H1 (cell line): ENCODE measurements at regions not wholly inside any gene's neighbourhood (a gene's known extent, or its start where the extent isn't known, plus 50 kb on each side); places are given as distances from the start of the nearest gene placed in this dataset.

Experiments
- CTCF ChIA-PET: fragments of 300-600 bp; sonication (Branson Sonifier 250); formaldehyde crosslinking; loops from one replicate; lab custom pipeline; 2021; ENCODE audit not compliant: partially characterized antibody; lab: Charles Lee
- POLR2A ChIA-PET: fragments of 300-600 bp; sonication (Branson Sonifier 250); formaldehyde crosslinking; loops from one replicate; lab custom pipeline; 2021; ENCODE audit warnings: inconsistent platforms; ENCODE audit not compliant: partially characterized antibody; lab: Charles Lee
- DNase-seq, 2 experiments: peaks; one replicate each; pipeline versions ENCODE4 v3.0.0 to v3.0.0-alpha.2; 2010 to 2022; ENCODE audit warnings: low spot score in 2 of 2, low read depth in 1 of 2, mixed read lengths in 1 of 2
- FAIRE-seq: peaks from 2 replicates; lab custom pipeline; 2011; peaks lifted over from hg19 to GRCh38; lab: Jason Lieb, UNC
- H2AFZ ChIP-seq: 2 replicates; pipeline ENCODE4 v1.8.1; 2012; ENCODE audit warnings: low read length, inconsistent platforms
- H2AK5ac ChIP-seq: 2 replicates; pipeline ENCODE4 v1.6.1; 2013; ENCODE audit warnings: low read depth, low read length
- H2BK120ac ChIP-seq: replicated peaks from 2 replicates; pipeline ENCODE3; 2013; ENCODE audit warnings: low read depth, low read length, inconsistent platforms
- H2BK12ac ChIP-seq: 2 replicates; pipeline ENCODE4 v1.6.1; 2013; ENCODE audit warnings: low read depth, low read length
- H2BK15ac ChIP-seq: 2 replicates; pipeline ENCODE4 v1.6.1; 2013; ENCODE audit warnings: low read length
- H2BK20ac ChIP-seq: 2 replicates; pipeline ENCODE4 v1.6.1; 2013; ENCODE audit warnings: low read length
- H2BK5ac ChIP-seq: 2 replicates; pipeline ENCODE4 v1.6.1; 2013; ENCODE audit warnings: low read depth, low read length
- H3K14ac ChIP-seq: 2 replicates; pipeline ENCODE4 v1.6.1; 2013; ENCODE audit warnings: inconsistent platforms; ENCODE audit not compliant: insufficient read length
- H3K18ac ChIP-seq: 2 replicates; pipeline ENCODE4 v1.6.1; 2013; ENCODE audit warnings: low read length; ENCODE audit errors: extremely low read depth
- H3K23ac ChIP-seq: 2 replicates; pipeline ENCODE4 v1.6.1; 2013; ENCODE audit warnings: inconsistent platforms; ENCODE audit not compliant: insufficient read length
- H3K23me2 ChIP-seq: 2 replicates; pipeline ENCODE4 v1.6.1; 2013; ENCODE audit warnings: low read depth, low read length
- H3K27ac ChIP-seq: 2 replicates; pipeline ENCODE4 v1.6.1; 2011; ENCODE audit warnings: low read depth, low read length, inconsistent platforms
- H3K27me3 ChIP-seq, 4 experiments: replicated peaks in 1 of 4; 1 replicate in 1 of 4; 2 replicates in 3 of 4; pipeline versions ENCODE4 v1.6.1 to v1.8.1; 2011 to 2013; ENCODE audit warnings: low read length in 3 of 4, mild to moderate bottlenecking in 3 of 4, inconsistent platforms in 2 of 4, mixed read lengths in 2 of 4, moderate library complexity in 1 of 4; ENCODE audit not compliant: control insufficient read depth in 3 of 4, insufficient read depth in 3 of 4; ENCODE audit errors: extremely low read depth in 1 of 4
- H3K36me3 ChIP-seq, 4 experiments: 2 replicates each; pipeline versions ENCODE4 v1.6.1 to v1.8.1; 2011 to 2013; ENCODE audit warnings: mild to moderate bottlenecking in 4 of 4, low read length in 3 of 4, moderate library complexity in 2 of 4, control low read depth in 1 of 4, inconsistent platforms in 1 of 4; ENCODE audit not compliant: insufficient read depth in 4 of 4, control insufficient read depth in 2 of 4
- H3K4ac ChIP-seq: replicated peaks from 2 replicates; pipeline ENCODE3; 2013; ENCODE audit warnings: low read length, low read depth, mixed read lengths, inconsistent platforms; ENCODE audit not compliant: insufficient read length
- H3K4me1 ChIP-seq, 4 experiments: replicated peaks in 1 of 4; 1 replicate in 1 of 4; 2 replicates in 3 of 4; pipeline versions ENCODE4 v1.6.1 to v1.8.1; 2011 to 2013; ENCODE audit warnings: low read length in 3 of 4, inconsistent platforms in 2 of 4, mixed read lengths in 1 of 4; ENCODE audit not compliant: insufficient read depth in 4 of 4, control insufficient read depth in 3 of 4
- H3K4me2 ChIP-seq, 2 experiments: 2 replicates each; pipeline versions ENCODE4 v1.6.1 to v1.8.1; 2011 to 2013; ENCODE audit warnings: low read depth in 2 of 2, low read length in 2 of 2, control low read depth in 1 of 2, inconsistent platforms in 1 of 2, mild to moderate bottlenecking in 1 of 2; ENCODE audit not compliant: insufficient read depth in 1 of 2
- H3K4me3 ChIP-seq, 4 experiments: fragments of 200-600, 300-600 bp in 1 of 4; sonication (generic), shearing (Covaris generic), sonication (Bioruptor Twin) in 1 of 4; 2 replicates each; pipeline versions ENCODE4 v1.5.1 to v1.8.1; 2011 to 2016; ENCODE audit warnings: low read length in 4 of 4, low read depth in 3 of 4, control low read depth in 2 of 4, inconsistent platforms in 2 of 4, mild to moderate bottlenecking in 2 of 4, mixed read lengths in 1 of 4, moderate library complexity in 1 of 4; ENCODE audit not compliant: insufficient read depth in 2 of 4; ENCODE audit errors: extremely low read depth in 1 of 4
- H3K56ac ChIP-seq: replicated peaks from 2 replicates; pipeline ENCODE3; 2013; ENCODE audit warnings: low read depth, mild to moderate bottlenecking, mixed read lengths, low read length, inconsistent platforms; ENCODE audit not compliant: insufficient read length
- H3K79me1 ChIP-seq: 2 replicates; pipeline ENCODE4 v1.6.1; 2013; ENCODE audit warnings: low read depth, low read length, control low read depth
- H3K79me2 ChIP-seq, 2 experiments: 2 replicates each; pipeline versions ENCODE4 v1.6.1 to v1.8.1; 2012 to 2013; ENCODE audit warnings: low read length in 2 of 2, mild to moderate bottlenecking in 2 of 2, inconsistent platforms in 1 of 2; ENCODE audit not compliant: insufficient read depth in 2 of 2, control insufficient read depth in 1 of 2
- H3K9ac ChIP-seq, 4 experiments: replicated peaks in 1 of 4; 1 replicate in 1 of 4; 2 replicates in 3 of 4; pipeline versions ENCODE4 v1.6.1 to v1.8.1; 2011 to 2013; ENCODE audit warnings: low read depth in 3 of 4, low read length in 3 of 4, control low read depth in 2 of 4, mild to moderate bottlenecking in 2 of 4, moderate library complexity in 2 of 4, inconsistent platforms in 1 of 4; ENCODE audit errors: extremely low read depth in 1 of 4
- H3K9me3 ChIP-seq, 2 experiments: 2 replicates each; pipeline versions ENCODE4 v1.6.1 to v1.8.1; 2012 to 2013; ENCODE audit warnings: mild to moderate bottlenecking in 2 of 2, moderate library complexity in 2 of 2, control low read depth in 1 of 2, inconsistent platforms in 1 of 2, low read depth in 1 of 2, low read length in 1 of 2, mixed read lengths in 1 of 2; ENCODE audit not compliant: insufficient read depth in 2 of 2
- H4K20me1 ChIP-seq, 2 experiments: replicated peaks in 1 of 2; 2 replicates each; pipeline versions ENCODE3 to v1.8.1; 2011 to 2013; ENCODE audit warnings: inconsistent platforms in 2 of 2, low read length in 2 of 2, mild to moderate bottlenecking in 1 of 2; ENCODE audit not compliant: insufficient read depth in 2 of 2, control insufficient read depth in 1 of 2
- H4K5ac ChIP-seq: 2 replicates; pipeline ENCODE4 v1.6.1; 2013; ENCODE audit warnings: low read length, low read depth, mixed read lengths, inconsistent platforms; ENCODE audit not compliant: insufficient read length
- H4K8ac ChIP-seq: 2 replicates; pipeline ENCODE4 v1.8.0; 2013; ENCODE audit warnings: mild to moderate bottlenecking, moderate library complexity, low read length, inconsistent platforms; ENCODE audit not compliant: insufficient read depth; ENCODE audit errors: extremely low read depth
- H4K91ac ChIP-seq: replicated peaks from 2 replicates; pipeline ENCODE3; 2013; ENCODE audit warnings: low read length, mixed read lengths, inconsistent platforms; ENCODE audit not compliant: insufficient read length
- BACH1 ChIP-seq: IDR thresholded peaks from 2 replicates; pipeline ENCODE4 v1.6.1; 2012; ENCODE audit warnings: low read length, improper control_type of control experiment
- BCL11A ChIP-seq, 2 experiments: IDR thresholded peaks; one replicate each; pipeline ENCODE4 v1.6.1; 2011; ENCODE audit warnings: low read depth in 2 of 2, low read length in 2 of 2, mild to moderate bottlenecking in 2 of 2
- BRCA1 ChIP-seq: IDR thresholded peaks from 2 replicates; pipeline ENCODE4 v1.6.1; 2012; ENCODE audit warnings: low read depth, low read length, improper control_type of control experiment
- CHD1 ChIP-seq: IDR thresholded peaks from 2 replicates; pipeline ENCODE4 v1.6.1; 2012; ENCODE audit warnings: low read depth, low read length, improper control_type of control experiment
- FOSL1 ChIP-seq: IDR thresholded peaks from 2 replicates; pipeline ENCODE4 v1.6.1; 2011; ENCODE audit warnings: mild to moderate bottlenecking, low read depth, low read length, moderate library complexity; ENCODE audit not compliant: insufficient read depth
- GTF2F1 ChIP-seq: IDR thresholded peaks from 2 replicates; pipeline ENCODE4 v1.6.1; 2012; ENCODE audit warnings: low read depth, low read length, improper control_type of control experiment, borderline replicate concordance
- HDAC6 ChIP-seq: IDR thresholded peaks from one replicate; pipeline ENCODE4 v1.7.1; 2012; ENCODE audit warnings: low read depth, mild to moderate bottlenecking, inconsistent platforms, low read length, moderate library complexity
- JUN ChIP-seq: IDR thresholded peaks from 2 replicates; pipeline ENCODE4 v1.6.1; 2011; ENCODE audit warnings: low read depth, mild to moderate bottlenecking, improper control_type of control experiment, low read length
- JUND ChIP-seq: IDR thresholded peaks from 2 replicates; pipeline ENCODE4 v1.6.1; 2011; ENCODE audit warnings: mild to moderate bottlenecking, improper control_type of control experiment, low read length
- KDM5A ChIP-seq: fragments of 200-600 bp; IDR thresholded peaks from 2 replicates; pipeline ENCODE4 v1.7.1; 2012; ENCODE audit warnings: mild to moderate bottlenecking, low read length, inconsistent platforms, mixed read lengths
- NRF1 ChIP-seq: IDR thresholded peaks from 2 replicates; pipeline ENCODE4 v1.6.1; 2011; ENCODE audit warnings: mild to moderate bottlenecking, low read depth, low read length, improper control_type of control experiment
- POLR2AphosphoS5 ChIP-seq: IDR thresholded peaks from 2 replicates; pipeline ENCODE4 v1.6.1; 2011; ENCODE audit warnings: low read depth, low read length
- RXRA ChIP-seq: IDR thresholded peaks from 2 replicates; pipeline ENCODE4 v1.6.1; 2011; ENCODE audit warnings: low read depth, mild to moderate bottlenecking, low read length, moderate library complexity; ENCODE audit not compliant: insufficient read depth
- SP1 ChIP-seq: IDR thresholded peaks from 2 replicates; pipeline ENCODE4 v1.6.1; 2011; ENCODE audit warnings: low read depth, low read length
- SP4 ChIP-seq: IDR thresholded peaks from 2 replicates; pipeline ENCODE4 v1.6.1; 2012; ENCODE audit warnings: low read length, inconsistent platforms
- TAF1 ChIP-seq: IDR thresholded peaks from 2 replicates; pipeline ENCODE4 v1.6.1; 2011; ENCODE audit warnings: mild to moderate bottlenecking, low read depth, low read length
- TCF12 ChIP-seq: IDR thresholded peaks from 2 replicates; pipeline ENCODE4 v1.6.1; 2011; ENCODE audit warnings: low read depth, mild to moderate bottlenecking, low read length
- ZNF274 ChIP-seq: IDR thresholded peaks from 2 replicates; pipeline ENCODE4 v1.7.0; 2012; ENCODE audit warnings: low read length, borderline replicate concordance; ENCODE audit errors: extremely low read depth
- WGBS, 2 experiments: shearing (Covaris generic) in 1 of 2; methylation state at CpG; one replicate each; pipeline versions ENCODE4 v1.1.6 to v1.1.7; 2013 to 2015; ENCODE audit warnings: low lambda C conversion rate in 2 of 2, mixed read lengths in 2 of 2, inconsistent platforms in 1 of 2, low coverage in 1 of 2, missing lambda C conversion rate in 1 of 2; ENCODE audit not compliant: insufficient replicate concordance in 2 of 2, insufficient coverage in 1 of 2, insufficient read length in 1 of 2; ENCODE audit errors: extremely low coverage in 1 of 2, missing lambda C conversion rate in 1 of 2; 5-methylcytosine and 5-hydroxymethylcytosine counted together

GRCh38 chr11:130798801-130799200 is 117.5 kb downstream of the SNX19 start:
- no peak overlapping the region for H2BK15ac ChIP-seq
- no peak overlapping the region for H2AK5ac ChIP-seq
- no peak overlapping the region for H4K91ac ChIP-seq
- H3K4me2 ChIP-seq, result no peak overlapping the region
- H2AFZ ChIP-seq, result no peak overlapping the region
- no peaks in the 10 kb centered on the region for H4K20me1 ChIP-seq
- no peak overlapping the region for H2BK5ac ChIP-seq
- CTCF ChIA-PET, result no interaction called here
- H3K14ac ChIP-seq, result no peak overlapping the region
- H2BK120ac ChIP-seq, result no peak overlapping the region
- no peaks in the 10 kb centered on the region for H3K23me2 ChIP-seq
- H3K18ac ChIP-seq, result no peak overlapping the region
- 96% methylated on average over 4 of the region's 4 CpGs; no CpG with 5 or more reads in 1 of the 2 experiments for WGBS, 2 experiments
- no peaks in the 10 kb centered on the region for H3K9me3 ChIP-seq
- DNase-seq (no peak), FAIRE-seq (no peak)
- H3K9ac ChIP-seq, result no peak overlapping the region
- H3K27ac ChIP-seq, result no peak overlapping the region
- no peak overlapping the region for H3K56ac ChIP-seq
- H3K4me1 ChIP-seq, result no peaks in the 10 kb centered on the region; a peak in 2 of 7 replicates
- POLR2A ChIA-PET, result no interaction called here
- no peak overlapping the region for H3K4me3 ChIP-seq
- H3K79me2 ChIP-seq, result no peaks in the 10 kb centered on the region
- H3K23ac ChIP-seq, result no peak overlapping the region
- no peak overlapping the region for H2BK20ac ChIP-seq
- H3K36me3 ChIP-seq, result no peaks in the 10 kb centered on the region
- no peak overlapping the region for H4K8ac ChIP-seq
- no peak overlapping the region for H3K4ac ChIP-seq
- H4K5ac ChIP-seq, result no peak overlapping the region
- peaks cover 0 to 2% (median 0%) of the 10 kb centered on the region in 4 experiments; a peak in 1 of 7 replicates for H3K27me3 ChIP-seq
- H3K79me1 ChIP-seq, result no peaks in the 10 kb centered on the region
- no peak overlapping the region for H2BK12ac ChIP-seq
- no peak for TF ChIP-seq SP1
- no peak for TF ChIP-seq TAF1
- TF ChIP-seq JUN, result no peak
- TF ChIP-seq RXRA, result no peak
- no peak for TF ChIP-seq GTF2F1
- no peak for TF ChIP-seq NRF1
- no peak for TF ChIP-seq JUND
- TF ChIP-seq CHD1, result no peak
- TF ChIP-seq SP4, result no peak
- no peak for TF ChIP-seq FOSL1
- no peak for TF ChIP-seq POLR2AphosphoS5
- TF ChIP-seq BACH1, result no peak
- no peak for TF ChIP-seq BCL11A (IDR thresholded peaks at IDR 0.05; ENCODE audit: low read depth in 2 of 2, low read length in 2 of 2)
- TF ChIP-seq BRCA1, result no peak
- no peak for TF ChIP-seq TCF12
- no peak for TF ChIP-seq KDM5A
- no peak for TF ChIP-seq ZNF274
- TF ChIP-seq HDAC6, result no peak
